NB4 (cell line): ENCODE measurements at regions not wholly inside any gene's neighbourhood (a gene's known extent, or its start where the extent isn't known, plus 50 kb on each side); places are given as distances from the start of the nearest gene placed in this dataset.

Experiments
- DNase-seq: peaks from one replicate; pipeline ENCODE4 v3.0.0; 2010; ENCODE audit warnings: low read depth
- H3K4me3 ChIP-seq: one replicate; pipeline ENCODE4 v1.5.1; 2011; ENCODE audit warnings: mild to moderate bottlenecking, low read depth, low read length, moderate library complexity
- MYC ChIP-seq: IDR thresholded peaks from 2 replicates; pipeline ENCODE4 v1.6.1; 2011; ENCODE audit warnings: low read depth, low read length
- POLR2A ChIP-seq: IDR thresholded peaks from 2 replicates; pipeline ENCODE4 v1.6.1; 2011; ENCODE audit warnings: mild to moderate bottlenecking; ENCODE audit not compliant: insufficient read length; ENCODE audit errors: extremely low read depth
- TF ChIP-seq, protein P1 (sequence below): IDR thresholded peaks from one replicate; pipeline ENCODE4 v1.5.1; 2012; ENCODE audit warnings: low read depth, low read length
- TF ChIP-seq, protein P2 (sequence below): IDR thresholded peaks from 2 replicates; pipeline ENCODE4 v1.6.1; 2011; ENCODE audit warnings: low read depth, low read length

GRCh38 chr13:91184244-91184926, 163.1 kb upstream of the MIR17HG start:
- H3K4me3 ChIP-seq = no peak overlapping the region
- DNase-seq = no peak
- TF ChIP-seq POLR2A (no peak), MYC (no peak)
- TF ChIP-seq, protein P1, sequence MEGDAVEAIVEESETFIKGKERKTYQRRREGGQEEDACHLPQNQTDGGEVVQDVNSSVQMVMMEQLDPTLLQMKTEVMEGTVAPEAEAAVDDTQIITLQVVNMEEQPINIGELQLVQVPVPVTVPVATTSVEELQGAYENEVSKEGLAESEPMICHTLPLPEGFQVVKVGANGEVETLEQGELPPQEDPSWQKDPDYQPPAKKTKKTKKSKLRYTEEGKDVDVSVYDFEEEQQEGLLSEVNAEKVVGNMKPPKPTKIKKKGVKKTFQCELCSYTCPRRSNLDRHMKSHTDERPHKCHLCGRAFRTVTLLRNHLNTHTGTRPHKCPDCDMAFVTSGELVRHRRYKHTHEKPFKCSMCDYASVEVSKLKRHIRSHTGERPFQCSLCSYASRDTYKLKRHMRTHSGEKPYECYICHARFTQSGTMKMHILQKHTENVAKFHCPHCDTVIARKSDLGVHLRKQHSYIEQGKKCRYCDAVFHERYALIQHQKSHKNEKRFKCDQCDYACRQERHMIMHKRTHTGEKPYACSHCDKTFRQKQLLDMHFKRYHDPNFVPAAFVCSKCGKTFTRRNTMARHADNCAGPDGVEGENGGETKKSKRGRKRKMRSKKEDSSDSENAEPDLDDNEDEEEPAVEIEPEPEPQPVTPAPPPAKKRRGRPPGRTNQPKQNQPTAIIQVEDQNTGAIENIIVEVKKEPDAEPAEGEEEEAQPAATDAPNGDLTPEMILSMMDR = no peak
- TF ChIP-seq, protein P2, sequence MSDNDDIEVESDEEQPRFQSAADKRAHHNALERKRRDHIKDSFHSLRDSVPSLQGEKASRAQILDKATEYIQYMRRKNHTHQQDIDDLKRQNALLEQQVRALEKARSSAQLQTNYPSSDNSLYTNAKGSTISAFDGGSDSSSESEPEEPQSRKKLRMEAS = no peak

- no peak for TF ChIP-seq MYC
- TF ChIP-seq, protein P1 = peak; percentile 3
- TF ChIP-seq, protein P2 = no peak
- H3K4me3 ChIP-seq = no peak overlapping the region
- DNase-seq = peak; percentile 23
Observed at GRCh38 chr13:91185294-91185863, 162.1 kb upstream of the MIR17HG start.

GRCh38 chr13:91187522-91187921, 160.0 kb upstream of the MIR17HG start:
- TF ChIP-seq MYC (no peak), POLR2A (no peak)
- TF ChIP-seq, protein P1 = no peak
- TF ChIP-seq, protein P2 = no peak
- H3K4me3 ChIP-seq = no peak overlapping the region
- no peak for DNase-seq

DNA sequence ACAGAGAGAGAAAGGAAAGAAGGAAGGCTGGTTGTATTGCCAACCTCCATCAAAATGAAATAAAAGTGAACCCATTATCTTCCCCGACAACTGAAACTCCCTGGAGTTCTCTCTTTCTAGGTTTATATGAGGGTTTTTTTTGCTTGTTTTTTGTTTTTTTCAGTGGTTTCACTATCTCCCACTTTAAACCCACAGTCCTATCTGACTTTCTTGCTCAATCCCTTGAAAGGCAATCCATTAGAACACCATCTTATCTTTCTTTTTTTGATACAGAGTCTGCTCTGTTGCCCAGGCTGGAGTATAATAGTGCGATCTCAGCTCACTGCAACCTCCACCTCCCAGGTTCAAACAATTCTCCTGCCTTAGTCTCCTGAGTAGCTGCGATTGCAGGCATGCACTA, 158.0 kb upstream of the MIR17HG start:
- TF ChIP-seq, protein P2 = no peak
- TF ChIP-seq POLR2A (no peak), MYC (no peak)
- TF ChIP-seq, protein P1 = no peak
- DNase-seq = no peak
- H3K4me3 ChIP-seq = no peak overlapping the region

- H3K4me3 ChIP-seq = no peak overlapping the region
- DNase-seq = no peak
- TF ChIP-seq POLR2A = no peak
Observed at GRCh38 chr13:91193358-91193757, 154.1 kb upstream of the MIR17HG start.

DNA sequence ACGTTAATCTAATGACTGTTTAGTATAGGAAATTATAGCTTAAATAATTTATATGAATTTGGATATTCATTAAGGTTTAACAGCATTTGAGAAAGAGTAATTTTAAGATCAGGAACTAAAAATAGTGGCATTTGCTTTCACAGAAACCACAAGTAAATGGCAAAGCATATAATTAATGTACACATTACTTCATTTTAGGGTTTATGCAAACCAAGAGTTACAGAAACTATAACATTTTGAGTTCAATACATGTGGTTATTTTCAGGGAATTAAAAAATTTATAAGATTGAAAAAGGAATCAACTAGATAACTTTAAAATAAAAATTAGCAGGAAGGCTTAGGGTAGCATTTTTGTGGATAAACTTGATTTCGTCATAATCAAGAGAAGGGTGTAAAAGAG, 151.7 kb upstream of the MIR17HG start:
- DNase-seq = no peak
- H3K4me3 ChIP-seq = no peak overlapping the region
- no peak for TF ChIP-seq MYC
- TF ChIP-seq POLR2A = no peak
- TF ChIP-seq, protein P2 = no peak
- TF ChIP-seq, protein P1 = no peak
